Thyroid gland (tissue), 4 donors: ENCODE measurements at regions not wholly inside any gene's neighbourhood (a gene's known extent, or its start where the extent isn't known, plus 50 kb on each side); places are given as distances from the start of the nearest gene placed in this dataset.

Source experiments
- POLR2A ChIP-seq, 2 donors: fragments of 450-650 bp; IDR thresholded peaks; one replicate each; pipeline ENCODE4 v1.6.1; 2017; ENCODE audit warnings: antibody characterized with exemption in 2 of 2, mild to moderate bottlenecking in 2 of 2, moderate library complexity in 1 of 2
- TF ChIP-seq, protein P1 (sequence below), 6 experiments: fragments of 200-600 bp in 3 of 6; fragments of 450-650 bp in 3 of 6; sonication (generic) in 3 of 6; IDR thresholded peaks; one replicate each; pipeline ENCODE4 v1.5.1; 2016 to 2019; ENCODE audit warnings: antibody characterized with exemption in 6 of 6, mild to moderate bottlenecking in 2 of 6, inconsistent platforms in 1 of 6, moderate library complexity in 1 of 6

DNA sequence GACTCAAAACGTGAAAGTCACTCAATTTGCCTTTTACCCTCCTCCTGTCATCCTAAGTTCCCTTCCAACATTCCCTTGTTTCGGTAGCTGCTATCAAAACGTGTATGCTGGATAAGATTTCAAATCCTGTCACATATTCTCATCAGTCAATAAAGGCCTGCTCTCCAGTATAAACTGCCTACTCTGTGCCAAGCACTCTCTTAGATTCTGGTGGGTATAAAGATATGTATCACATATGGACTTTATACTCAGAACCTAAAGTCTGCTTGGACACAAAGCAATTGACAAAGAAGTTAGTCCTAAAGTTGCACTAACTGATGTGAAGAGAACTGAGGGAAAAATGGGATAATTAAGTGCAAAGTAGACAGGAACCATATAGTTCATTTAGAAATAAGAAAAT is 476.6 kb upstream of the MARCKS start:
- TF ChIP-seq, protein P1, sequence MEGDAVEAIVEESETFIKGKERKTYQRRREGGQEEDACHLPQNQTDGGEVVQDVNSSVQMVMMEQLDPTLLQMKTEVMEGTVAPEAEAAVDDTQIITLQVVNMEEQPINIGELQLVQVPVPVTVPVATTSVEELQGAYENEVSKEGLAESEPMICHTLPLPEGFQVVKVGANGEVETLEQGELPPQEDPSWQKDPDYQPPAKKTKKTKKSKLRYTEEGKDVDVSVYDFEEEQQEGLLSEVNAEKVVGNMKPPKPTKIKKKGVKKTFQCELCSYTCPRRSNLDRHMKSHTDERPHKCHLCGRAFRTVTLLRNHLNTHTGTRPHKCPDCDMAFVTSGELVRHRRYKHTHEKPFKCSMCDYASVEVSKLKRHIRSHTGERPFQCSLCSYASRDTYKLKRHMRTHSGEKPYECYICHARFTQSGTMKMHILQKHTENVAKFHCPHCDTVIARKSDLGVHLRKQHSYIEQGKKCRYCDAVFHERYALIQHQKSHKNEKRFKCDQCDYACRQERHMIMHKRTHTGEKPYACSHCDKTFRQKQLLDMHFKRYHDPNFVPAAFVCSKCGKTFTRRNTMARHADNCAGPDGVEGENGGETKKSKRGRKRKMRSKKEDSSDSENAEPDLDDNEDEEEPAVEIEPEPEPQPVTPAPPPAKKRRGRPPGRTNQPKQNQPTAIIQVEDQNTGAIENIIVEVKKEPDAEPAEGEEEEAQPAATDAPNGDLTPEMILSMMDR (IDR thresholded peaks at IDR 0.05), result no peak
- no peak for TF ChIP-seq POLR2A (IDR thresholded peaks at IDR 0.05)
